ENCODE measurements at regions not wholly inside any gene's neighbourhood (a gene's known extent, or its start where the extent isn't known, plus 50 kb on each side); places are given as distances from the start of the nearest gene placed in this dataset.

DNA sequence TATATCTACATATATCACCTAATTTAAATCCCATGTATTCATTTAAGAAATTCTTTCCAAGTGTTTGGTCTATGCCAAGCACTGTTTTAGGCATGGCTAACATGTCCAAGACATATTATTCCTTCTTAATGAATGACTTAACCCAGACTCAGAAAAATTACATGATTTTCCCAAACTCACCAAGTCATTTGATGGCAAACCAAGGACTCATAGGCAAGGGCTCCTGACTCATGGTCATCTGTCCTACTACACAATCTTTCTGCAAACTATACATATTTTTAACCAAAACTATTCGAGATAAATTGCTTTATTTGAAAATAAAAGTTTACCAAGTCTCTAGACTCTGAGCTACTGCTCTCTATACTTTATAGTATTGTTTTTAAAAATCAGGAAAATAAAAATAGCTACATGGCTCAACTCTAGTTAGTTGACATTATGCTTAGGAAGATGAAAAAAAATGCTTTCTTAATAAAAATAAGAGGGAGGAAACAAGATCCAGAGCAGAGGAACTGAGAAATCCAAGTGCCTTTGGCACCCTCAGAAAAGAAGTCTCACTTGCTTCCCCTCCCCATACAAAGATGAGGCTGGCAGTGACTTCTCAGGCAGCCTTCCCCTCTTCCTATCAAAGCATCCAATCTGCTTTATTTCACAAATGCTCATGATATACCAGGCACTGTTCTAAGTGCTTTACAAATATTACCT is 182.2 kb downstream of the RSL24D1 start:
- no peak for TF ChIP-seq POLR2A (IDR thresholded peaks at IDR 0.05; ENCODE audit: low read length)
- TF ChIP-seq CTCF (IDR thresholded peaks at IDR 0.05), result no peak
- TF ChIP-seq, protein P1, sequence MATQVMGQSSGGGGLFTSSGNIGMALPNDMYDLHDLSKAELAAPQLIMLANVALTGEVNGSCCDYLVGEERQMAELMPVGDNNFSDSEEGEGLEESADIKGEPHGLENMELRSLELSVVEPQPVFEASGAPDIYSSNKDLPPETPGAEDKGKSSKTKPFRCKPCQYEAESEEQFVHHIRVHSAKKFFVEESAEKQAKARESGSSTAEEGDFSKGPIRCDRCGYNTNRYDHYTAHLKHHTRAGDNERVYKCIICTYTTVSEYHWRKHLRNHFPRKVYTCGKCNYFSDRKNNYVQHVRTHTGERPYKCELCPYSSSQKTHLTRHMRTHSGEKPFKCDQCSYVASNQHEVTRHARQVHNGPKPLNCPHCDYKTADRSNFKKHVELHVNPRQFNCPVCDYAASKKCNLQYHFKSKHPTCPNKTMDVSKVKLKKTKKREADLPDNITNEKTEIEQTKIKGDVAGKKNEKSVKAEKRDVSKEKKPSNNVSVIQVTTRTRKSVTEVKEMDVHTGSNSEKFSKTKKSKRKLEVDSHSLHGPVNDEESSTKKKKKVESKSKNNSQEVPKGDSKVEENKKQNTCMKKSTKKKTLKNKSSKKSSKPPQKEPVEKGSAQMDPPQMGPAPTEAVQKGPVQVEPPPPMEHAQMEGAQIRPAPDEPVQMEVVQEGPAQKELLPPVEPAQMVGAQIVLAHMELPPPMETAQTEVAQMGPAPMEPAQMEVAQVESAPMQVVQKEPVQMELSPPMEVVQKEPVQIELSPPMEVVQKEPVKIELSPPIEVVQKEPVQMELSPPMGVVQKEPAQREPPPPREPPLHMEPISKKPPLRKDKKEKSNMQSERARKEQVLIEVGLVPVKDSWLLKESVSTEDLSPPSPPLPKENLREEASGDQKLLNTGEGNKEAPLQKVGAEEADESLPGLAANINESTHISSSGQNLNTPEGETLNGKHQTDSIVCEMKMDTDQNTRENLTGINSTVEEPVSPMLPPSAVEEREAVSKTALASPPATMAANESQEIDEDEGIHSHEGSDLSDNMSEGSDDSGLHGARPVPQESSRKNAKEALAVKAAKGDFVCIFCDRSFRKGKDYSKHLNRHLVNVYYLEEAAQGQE (IDR thresholded peaks at IDR 0.05), result no peak
- no peak for TF ChIP-seq USF2 (IDR thresholded peaks at IDR 0.05)
- no peak for TF ChIP-seq HOXA7 (CRISPR knock-in tag; IDR thresholded peaks at IDR 0.05)
- TF ChIP-seq EHF (CRISPR knock-in tag; IDR thresholded peaks at IDR 0.05), result no peak
- TF ChIP-seq CBX2 (IDR thresholded peaks at IDR 0.05; ENCODE audit: borderline replicate concordance, low read depth), result no peak
- TF ChIP-seq RFX5 (IDR thresholded peaks at IDR 0.05), result no peak
- TF ChIP-seq ZFP36 (IDR thresholded peaks at IDR 0.05; ENCODE audit: borderline replicate concordance, partially characterized antibody), result no peak
- TF ChIP-seq JUNB (IDR thresholded peaks at IDR 0.05), result no peak
- TF ChIP-seq ZNF302 (CRISPR knock-in tag; IDR thresholded peaks at IDR 0.05), result no peak

All from A549 (cell line).